ENCODE measurements at regions not wholly inside any gene's neighbourhood (a gene's known extent, or its start where the extent isn't known, plus 50 kb on each side); places are given as distances from the start of the nearest gene placed in this dataset.

- Histone ChIP-seq H3K4me1 (ENCODE audit: control insufficient read depth in 4 of 4, insufficient read depth in 4 of 4, low read length in 3 of 4) (no peaks in the 10 kb centered on the region), H3K9ac (ENCODE audit: low read depth in 1 of 2, low read length in 2 of 2) (no peak overlapping the region), H3K27me3 (ENCODE audit: control insufficient read depth in 4 of 4, insufficient read depth in 4 of 4, low read length in 3 of 4) (no peaks in the 10 kb centered on the region), H3K27ac (ENCODE audit: low read depth in 1 of 2, low read length in 2 of 2) (no peak overlapping the region), H3K9me3 (ENCODE audit: control insufficient read depth in 4 of 4, low read length in 3 of 4) (no peaks in the 10 kb centered on the region), H3K4me3 (ENCODE audit: low read depth in 1 of 3, low read length in 3 of 3) (no peak overlapping the region), H3K36me3 (ENCODE audit: control insufficient read depth in 4 of 4, insufficient read depth in 3 of 4, low read depth in 1 of 4, low read length in 3 of 4) (no peaks in the 10 kb centered on the region)
- TF ChIP-seq GABPA (IDR thresholded peaks at IDR 0.05 in 1 of 2, conservative IDR thresholded peaks at IDR 0.05 in 1 of 2) (no peak), NR2F2 (IDR thresholded peaks at IDR 0.05) (no peak), CTCF (IDR thresholded peaks at IDR 0.05; ENCODE audit: low read depth, low read length, missing input control) (no peak), RXRA (IDR thresholded peaks at IDR 0.05) (no peak), RAD21 (IDR thresholded peaks at IDR 0.05) (no peak), ZBTB33 (IDR thresholded peaks at IDR 0.05) (no peak), JUND (IDR thresholded peaks at IDR 0.05) (no peak), HNF4A (conservative IDR thresholded peaks at IDR 0.05) (no peak), REST (IDR thresholded peaks at IDR 0.05) (no peak), TAF1 (conservative IDR thresholded peaks at IDR 0.05) (no peak), FOXA2 (IDR thresholded peaks at IDR 0.05) (no peak), SP1 (IDR thresholded peaks at IDR 0.05) (no peak), ATF3 (IDR thresholded peaks at IDR 0.05) (no peak), YY1 (IDR thresholded peaks at IDR 0.05) (no peak), FOXA1 (IDR thresholded peaks at IDR 0.05) (no peak), HNF4G (IDR thresholded peaks at IDR 0.05) (no peak), MAX (IDR thresholded peaks at IDR 0.05) (no peak), EGR1 (IDR thresholded peaks at IDR 0.05; ENCODE audit: low read depth in 2 of 2) (no peak)
- no peak for DNase-seq (ENCODE audit: low spot score)
Observed at GRCh38 chr13:68970532-68970931, 1137.1 kb upstream of the ATXN8OS start.

GRCh38 chr13:68948586-68948985 is 1159.0 kb upstream of the ATXN8OS start:
- H3K27ac ChIP-seq (ENCODE audit: low read depth in 1 of 2, low read length in 2 of 2), result no peak overlapping the region
- no peak for DNase-seq (ENCODE audit: low spot score)
- no peaks in the 10 kb centered on the region for H3K36me3 ChIP-seq (ENCODE audit: control insufficient read depth in 4 of 4, insufficient read depth in 3 of 4, low read depth in 1 of 4, low read length in 3 of 4)
- peaks cover 0 to 3% (median 0%) of the 10 kb centered on the region in 4 donors for H3K27me3 ChIP-seq (ENCODE audit: control insufficient read depth in 4 of 4, insufficient read depth in 4 of 4, low read length in 3 of 4)
- no peaks in the 10 kb centered on the region for H3K4me1 ChIP-seq (ENCODE audit: control insufficient read depth in 4 of 4, insufficient read depth in 4 of 4, low read length in 3 of 4)
- no peaks in the 10 kb centered on the region for H3K9me3 ChIP-seq (ENCODE audit: control insufficient read depth in 4 of 4, low read length in 3 of 4)
- no peak overlapping the region for H3K9ac ChIP-seq (ENCODE audit: low read depth in 1 of 2, low read length in 2 of 2)
- no peak overlapping the region for H3K4me3 ChIP-seq (ENCODE audit: low read depth in 1 of 3, low read length in 3 of 3)
- no peak for TF ChIP-seq ATF3 (IDR thresholded peaks at IDR 0.05)
- no peak for TF ChIP-seq SP1 (IDR thresholded peaks at IDR 0.05)
- TF ChIP-seq ZBTB33 (IDR thresholded peaks at IDR 0.05), result no peak
- no peak for TF ChIP-seq GABPA (IDR thresholded peaks at IDR 0.05 in 1 of 2, conservative IDR thresholded peaks at IDR 0.05 in 1 of 2)
- TF ChIP-seq RXRA (IDR thresholded peaks at IDR 0.05), result no peak
- no peak for TF ChIP-seq NR2F2 (IDR thresholded peaks at IDR 0.05)
- no peak for TF ChIP-seq EGR1 (IDR thresholded peaks at IDR 0.05; ENCODE audit: low read depth in 2 of 2)
- no peak for TF ChIP-seq HNF4A (conservative IDR thresholded peaks at IDR 0.05)
- TF ChIP-seq JUND (IDR thresholded peaks at IDR 0.05), result no peak
- TF ChIP-seq CTCF (IDR thresholded peaks at IDR 0.05; ENCODE audit: low read depth, low read length, missing input control), result no peak
- TF ChIP-seq FOXA2 (IDR thresholded peaks at IDR 0.05), result no peak
- no peak for TF ChIP-seq HNF4G (IDR thresholded peaks at IDR 0.05)
- no peak for TF ChIP-seq RAD21 (IDR thresholded peaks at IDR 0.05)
